SK-N-SH (cell line): ENCODE measurements at regions not wholly inside any gene's neighbourhood (a gene's known extent, or its start where the extent isn't known, plus 50 kb on each side); places are given as distances from the start of the nearest gene placed in this dataset.
A peak's percentile ranks its signal among the peaks of the same experiment; 100 is the strongest.

Experiments used
- CTCF ChIA-PET: fragments of 300-600, 350-600 bp; formaldehyde crosslinking; extraction: SDS; loops from one replicate; lab custom pipeline; 2021; lab: Yijun Ruan, JAX
- POLR2A ChIA-PET: fragments of 350-600 bp; sonication (Branson Sonifier 250); formaldehyde crosslinking; extraction: SDS; loops from one replicate; lab custom pipeline; 2020; ENCODE audit warnings: antibody characterized with exemption, inconsistent platforms; lab: Yijun Ruan, JAX
- DNase-seq: peaks from one replicate; pipeline ENCODE4 v3.0.0; 2012
- H2AFZ ChIP-seq: fragments of 200-600 bp; sonication (generic); 2 replicates; pipeline ENCODE4 v1.8.1; 2016; ENCODE audit warnings: antibody characterized with exemption, mild to moderate bottlenecking, low read depth
- H3F3A ChIP-seq: fragments of 200-600 bp; sonication (generic); replicated peaks from 2 replicates; pipeline ENCODE3; 2016; ENCODE audit warnings: antibody characterized with exemption, mild to moderate bottlenecking; ENCODE audit not compliant: insufficient read depth
- H3K27ac ChIP-seq, 2 experiments: fragments of 200-500 bp in 1 of 2; fragments of 200-600 bp in 1 of 2; sonication (Bioruptor generic) in 1 of 2; sonication (generic), shearing (Covaris generic) in 1 of 2; 2 replicates each; pipeline versions ENCODE4 v1.5.1 to v1.6.1; 2014 to 2016; ENCODE audit warnings: low read depth in 2 of 2, inconsistent platforms in 1 of 2, low read length in 1 of 2, mild to moderate bottlenecking in 1 of 2, mixed read lengths in 1 of 2
- H3K27me3 ChIP-seq: fragments of 200-600 bp; sonication (generic), shearing (Covaris generic); 2 replicates; pipeline ENCODE4 v1.6.1; 2016; ENCODE audit warnings: mixed run types; ENCODE audit not compliant: insufficient read depth
- H3K36me3 ChIP-seq, 2 experiments: fragments of 200-500 bp in 1 of 2; fragments of 200-600 bp in 1 of 2; sonication (Bioruptor generic) in 1 of 2; sonication (generic) in 1 of 2; replicated peaks in 1 of 2; 2 replicates each; pipeline versions ENCODE3 to v1.5.1; 2014 to 2016; ENCODE audit warnings: low read length in 1 of 2, mild to moderate bottlenecking in 1 of 2; ENCODE audit not compliant: insufficient read depth in 2 of 2, control insufficient read depth in 1 of 2
- H3K4me1 ChIP-seq, 2 experiments: fragments of 200-500 bp in 1 of 2; fragments of 200-600 bp in 1 of 2; sonication (Bioruptor generic) in 1 of 2; sonication (generic), shearing (Covaris generic) in 1 of 2; 2 replicates each; pipeline versions ENCODE4 v1.5.1 to v1.6.1; 2014 to 2016; ENCODE audit warnings: low read depth in 1 of 2, low read length in 1 of 2, mixed run types in 1 of 2; ENCODE audit not compliant: insufficient read depth in 2 of 2, control insufficient read depth in 1 of 2
- H3K4me2 ChIP-seq: fragments of 200-600 bp; sonication (generic), shearing (Covaris generic); 2 replicates; pipeline ENCODE4 v1.6.1; 2017; ENCODE audit warnings: mixed run types
- H3K4me3 ChIP-seq, 2 experiments: fragments of 200-500 bp in 1 of 2; fragments of 200-600 bp in 1 of 2; sonication (Bioruptor generic) in 1 of 2; sonication (generic), shearing (Covaris generic) in 1 of 2; 2 replicates each; pipeline versions ENCODE4 v1.5.1 to v1.8.1; 2014 to 2016; ENCODE audit warnings: low read depth in 2 of 2, inconsistent platforms in 1 of 2, low read length in 1 of 2, mild to moderate bottlenecking in 1 of 2, mixed read lengths in 1 of 2, moderate library complexity in 1 of 2
- H3K79me2 ChIP-seq: fragments of 200-600 bp; sonication (generic); 2 replicates; pipeline ENCODE4 v1.8.1; 2017; ENCODE audit warnings: mild to moderate bottlenecking; ENCODE audit not compliant: insufficient read depth
- H3K9ac ChIP-seq: fragments of 200-600 bp; sonication (generic); 2 replicates; pipeline ENCODE4 v1.6.1; 2017; ENCODE audit warnings: mixed run types
- H3K9me2 ChIP-seq: fragments of 200-600 bp; sonication (generic); 2 replicates; pipeline ENCODE4 v1.6.1; 2017; ENCODE audit warnings: mixed run types
- H3K9me3 ChIP-seq: fragments of 200-600 bp; sonication (generic); 2 replicates; pipeline ENCODE4 v1.6.1; 2017; ENCODE audit warnings: mixed run types, mild to moderate bottlenecking, moderate library complexity
- H4K20me1 ChIP-seq: fragments of 200-600 bp; sonication (generic); 2 replicates; pipeline ENCODE4 v1.6.1; 2017; ENCODE audit warnings: mild to moderate bottlenecking, mixed run types; ENCODE audit not compliant: insufficient read depth
- EP300 ChIP-seq, 2 experiments: IDR thresholded peaks; 2 replicates each; pipeline versions ENCODE4 v1.4.0 to v1.6.1; 2012; ENCODE audit warnings: borderline replicate concordance in 1 of 2, low read depth in 1 of 2, low read length in 1 of 2
- FOSL2 ChIP-seq: IDR thresholded peaks from 2 replicates; pipeline ENCODE4 v1.4.0; 2012; ENCODE audit warnings: low read depth, mild to moderate bottlenecking, moderate library complexity, borderline replicate concordance
- FOXJ3 ChIP-seq: sonication (generic); formaldehyde crosslinking; IDR thresholded peaks from 2 replicates; pipeline ENCODE4 v1.5.1; 2020; ENCODE audit warnings: mild to moderate bottlenecking, missing genetic modification reagents
- FOXM1 ChIP-seq: IDR thresholded peaks from 2 replicates; pipeline ENCODE4 v1.4.0; 2012; ENCODE audit warnings: low read depth, mild to moderate bottlenecking
- GABPA ChIP-seq: IDR thresholded peaks from 2 replicates; pipeline ENCODE4 v1.4.0; 2012; ENCODE audit warnings: low read depth, mild to moderate bottlenecking
- JUND ChIP-seq: IDR thresholded peaks from 2 replicates; pipeline ENCODE4 v1.4.0; 2012
- RXRA ChIP-seq: IDR thresholded peaks from 2 replicates; pipeline ENCODE4 v1.4.0; 2012; ENCODE audit warnings: low read depth, mild to moderate bottlenecking, borderline replicate concordance
- TCF12 ChIP-seq: IDR thresholded peaks from 2 replicates; pipeline ENCODE4 v1.4.0; 2012
- TEAD4 ChIP-seq: IDR thresholded peaks from 2 replicates; pipeline ENCODE4 v1.4.0; 2012; ENCODE audit warnings: mild to moderate bottlenecking, borderline replicate concordance; ENCODE audit not compliant: insufficient read depth
- WGBS: methylation state at CpG from one replicate; pipeline ENCODE4 v1.1.6; 2017; ENCODE audit warnings: low lambda C conversion rate; 5-methylcytosine and 5-hydroxymethylcytosine counted together
- TF ChIP-seq, protein P1 (sequence below): fragments of 200-600 bp; sonication (generic); IDR thresholded peaks from 2 replicates; pipeline ENCODE4 v1.6.1; 2017; ENCODE audit warnings: antibody characterized with exemption, mild to moderate bottlenecking, moderate library complexity
- TF ChIP-seq, protein P2 (sequence below): IDR thresholded peaks from 2 replicates; pipeline ENCODE4 v1.6.1; 2012; ENCODE audit warnings: mild to moderate bottlenecking, low read depth, low read length, moderate library complexity
- TF ChIP-seq, protein P3 (sequence below): fragments of 150-350 bp; IDR thresholded peaks from 2 replicates; pipeline ENCODE4 v1.6.1; 2016; ENCODE audit warnings: mild to moderate bottlenecking, low read depth, low read length
- TF ChIP-seq, protein P4 (sequence below): IDR thresholded peaks from 2 replicates; pipeline ENCODE4; 2012
- TF ChIP-seq, protein P5 (sequence below): fragments of 150-350 bp; IDR thresholded peaks from 2 replicates; pipeline ENCODE4 v1.6.1; 2017; ENCODE audit warnings: antibody characterized with exemption, low read length, low read depth, borderline replicate concordance

- Histone ChIP-seq H3K79me2 (no peaks in the 10 kb centered on the region), H3K9ac (no peak overlapping the region), H3K9me3 (no peaks in the 10 kb centered on the region), H3K9me2 (no peaks in the 10 kb centered on the region), H2AFZ (no peak overlapping the region), H3F3A (no peaks in the 10 kb centered on the region), H3K27ac (no peak overlapping the region; a peak in 1 of 4 replicates), H4K20me1 (no peaks in the 10 kb centered on the region), H3K4me1 (peaks cover 0 to 14% of the 10 kb centered on the region in 2 experiments; a peak in 2 of 4 replicates), H3K36me3 (no peaks in the 10 kb centered on the region), H3K27me3 (no peaks in the 10 kb centered on the region), H3K4me2 (no peak overlapping the region), H3K4me3 (no peak overlapping the region)
- DNase-seq, result no peak
- TF ChIP-seq, protein P1, sequence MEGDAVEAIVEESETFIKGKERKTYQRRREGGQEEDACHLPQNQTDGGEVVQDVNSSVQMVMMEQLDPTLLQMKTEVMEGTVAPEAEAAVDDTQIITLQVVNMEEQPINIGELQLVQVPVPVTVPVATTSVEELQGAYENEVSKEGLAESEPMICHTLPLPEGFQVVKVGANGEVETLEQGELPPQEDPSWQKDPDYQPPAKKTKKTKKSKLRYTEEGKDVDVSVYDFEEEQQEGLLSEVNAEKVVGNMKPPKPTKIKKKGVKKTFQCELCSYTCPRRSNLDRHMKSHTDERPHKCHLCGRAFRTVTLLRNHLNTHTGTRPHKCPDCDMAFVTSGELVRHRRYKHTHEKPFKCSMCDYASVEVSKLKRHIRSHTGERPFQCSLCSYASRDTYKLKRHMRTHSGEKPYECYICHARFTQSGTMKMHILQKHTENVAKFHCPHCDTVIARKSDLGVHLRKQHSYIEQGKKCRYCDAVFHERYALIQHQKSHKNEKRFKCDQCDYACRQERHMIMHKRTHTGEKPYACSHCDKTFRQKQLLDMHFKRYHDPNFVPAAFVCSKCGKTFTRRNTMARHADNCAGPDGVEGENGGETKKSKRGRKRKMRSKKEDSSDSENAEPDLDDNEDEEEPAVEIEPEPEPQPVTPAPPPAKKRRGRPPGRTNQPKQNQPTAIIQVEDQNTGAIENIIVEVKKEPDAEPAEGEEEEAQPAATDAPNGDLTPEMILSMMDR, result no peak
- TF ChIP-seq EP300 (IDR thresholded peaks at IDR 0.05; ENCODE audit: borderline replicate concordance in 1 of 2, low read depth in 1 of 2, low read length in 1 of 2) (0 out of 4 replicates have a peak, but pooled peaks of 1 of the 2 experiments have one; percentile 6), TCF12 (peak; percentile 57; the same call in 1 of the 2 replicates), JUND (no peak), TEAD4 (no peak), RXRA (no peak), FOSL2 (no peak), FOXM1 (no peak), GABPA (no peak), FOXJ3 (CRISPR knock-in tag) (no peak)
- TF ChIP-seq, protein P2, sequence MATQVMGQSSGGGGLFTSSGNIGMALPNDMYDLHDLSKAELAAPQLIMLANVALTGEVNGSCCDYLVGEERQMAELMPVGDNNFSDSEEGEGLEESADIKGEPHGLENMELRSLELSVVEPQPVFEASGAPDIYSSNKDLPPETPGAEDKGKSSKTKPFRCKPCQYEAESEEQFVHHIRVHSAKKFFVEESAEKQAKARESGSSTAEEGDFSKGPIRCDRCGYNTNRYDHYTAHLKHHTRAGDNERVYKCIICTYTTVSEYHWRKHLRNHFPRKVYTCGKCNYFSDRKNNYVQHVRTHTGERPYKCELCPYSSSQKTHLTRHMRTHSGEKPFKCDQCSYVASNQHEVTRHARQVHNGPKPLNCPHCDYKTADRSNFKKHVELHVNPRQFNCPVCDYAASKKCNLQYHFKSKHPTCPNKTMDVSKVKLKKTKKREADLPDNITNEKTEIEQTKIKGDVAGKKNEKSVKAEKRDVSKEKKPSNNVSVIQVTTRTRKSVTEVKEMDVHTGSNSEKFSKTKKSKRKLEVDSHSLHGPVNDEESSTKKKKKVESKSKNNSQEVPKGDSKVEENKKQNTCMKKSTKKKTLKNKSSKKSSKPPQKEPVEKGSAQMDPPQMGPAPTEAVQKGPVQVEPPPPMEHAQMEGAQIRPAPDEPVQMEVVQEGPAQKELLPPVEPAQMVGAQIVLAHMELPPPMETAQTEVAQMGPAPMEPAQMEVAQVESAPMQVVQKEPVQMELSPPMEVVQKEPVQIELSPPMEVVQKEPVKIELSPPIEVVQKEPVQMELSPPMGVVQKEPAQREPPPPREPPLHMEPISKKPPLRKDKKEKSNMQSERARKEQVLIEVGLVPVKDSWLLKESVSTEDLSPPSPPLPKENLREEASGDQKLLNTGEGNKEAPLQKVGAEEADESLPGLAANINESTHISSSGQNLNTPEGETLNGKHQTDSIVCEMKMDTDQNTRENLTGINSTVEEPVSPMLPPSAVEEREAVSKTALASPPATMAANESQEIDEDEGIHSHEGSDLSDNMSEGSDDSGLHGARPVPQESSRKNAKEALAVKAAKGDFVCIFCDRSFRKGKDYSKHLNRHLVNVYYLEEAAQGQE, result no peak
- TF ChIP-seq, protein P3, sequence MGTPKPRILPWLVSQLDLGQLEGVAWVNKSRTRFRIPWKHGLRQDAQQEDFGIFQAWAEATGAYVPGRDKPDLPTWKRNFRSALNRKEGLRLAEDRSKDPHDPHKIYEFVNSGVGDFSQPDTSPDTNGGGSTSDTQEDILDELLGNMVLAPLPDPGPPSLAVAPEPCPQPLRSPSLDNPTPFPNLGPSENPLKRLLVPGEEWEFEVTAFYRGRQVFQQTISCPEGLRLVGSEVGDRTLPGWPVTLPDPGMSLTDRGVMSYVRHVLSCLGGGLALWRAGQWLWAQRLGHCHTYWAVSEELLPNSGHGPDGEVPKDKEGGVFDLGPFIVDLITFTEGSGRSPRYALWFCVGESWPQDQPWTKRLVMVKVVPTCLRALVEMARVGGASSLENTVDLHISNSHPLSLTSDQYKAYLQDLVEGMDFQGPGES, result no peak
- TF ChIP-seq, protein P4, sequence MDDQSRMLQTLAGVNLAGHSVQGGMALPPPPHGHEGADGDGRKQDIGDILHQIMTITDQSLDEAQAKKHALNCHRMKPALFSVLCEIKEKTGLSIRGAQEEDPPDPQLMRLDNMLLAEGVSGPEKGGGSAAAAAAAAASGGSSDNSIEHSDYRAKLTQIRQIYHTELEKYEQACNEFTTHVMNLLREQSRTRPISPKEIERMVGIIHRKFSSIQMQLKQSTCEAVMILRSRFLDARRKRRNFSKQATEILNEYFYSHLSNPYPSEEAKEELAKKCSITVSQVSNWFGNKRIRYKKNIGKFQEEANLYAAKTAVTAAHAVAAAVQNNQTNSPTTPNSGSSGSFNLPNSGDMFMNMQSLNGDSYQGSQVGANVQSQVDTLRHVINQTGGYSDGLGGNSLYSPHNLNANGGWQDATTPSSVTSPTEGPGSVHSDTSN, result peak; percentile 58
- TF ChIP-seq, protein P5, sequence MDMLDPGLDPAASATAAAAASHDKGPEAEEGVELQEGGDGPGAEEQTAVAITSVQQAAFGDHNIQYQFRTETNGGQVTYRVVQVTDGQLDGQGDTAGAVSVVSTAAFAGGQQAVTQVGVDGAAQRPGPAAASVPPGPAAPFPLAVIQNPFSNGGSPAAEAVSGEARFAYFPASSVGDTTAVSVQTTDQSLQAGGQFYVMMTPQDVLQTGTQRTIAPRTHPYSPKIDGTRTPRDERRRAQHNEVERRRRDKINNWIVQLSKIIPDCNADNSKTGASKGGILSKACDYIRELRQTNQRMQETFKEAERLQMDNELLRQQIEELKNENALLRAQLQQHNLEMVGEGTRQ, result no peak
- POLR2A ChIA-PET, result no interaction called here
- whole genome bisulfite sequencing, result 45% methylated on average over 3 of the region's 3 CpGs
- CTCF ChIA-PET, result interaction anchor here (1.3 to 1.7 kb wide), 2 partner anchors 30 to 358 kb away, joined by 3 to 4 read pairs; no protein-coding TSS in a partner anchor
Measured at GRCh38 chr2:176484838-176485237, 215.6 kb downstream of the MTX2 start.
